HG02798 (cell line): ENCODE measurements at regions not wholly inside any gene's neighbourhood (a gene's known extent, or its start where the extent isn't known, plus 50 kb on each side); places are given as distances from the start of the nearest gene placed in this dataset.

ENCODE experiments used
- ATAC-seq: cut with Tn5 transposase; IDR thresholded peaks from one replicate; pipeline ENCODE4 v1.9.1; 2021; ENCODE audit warnings: mild to moderate bottlenecking; ENCODE audit not compliant: unreplicated experiment, poor library complexity

DNA sequence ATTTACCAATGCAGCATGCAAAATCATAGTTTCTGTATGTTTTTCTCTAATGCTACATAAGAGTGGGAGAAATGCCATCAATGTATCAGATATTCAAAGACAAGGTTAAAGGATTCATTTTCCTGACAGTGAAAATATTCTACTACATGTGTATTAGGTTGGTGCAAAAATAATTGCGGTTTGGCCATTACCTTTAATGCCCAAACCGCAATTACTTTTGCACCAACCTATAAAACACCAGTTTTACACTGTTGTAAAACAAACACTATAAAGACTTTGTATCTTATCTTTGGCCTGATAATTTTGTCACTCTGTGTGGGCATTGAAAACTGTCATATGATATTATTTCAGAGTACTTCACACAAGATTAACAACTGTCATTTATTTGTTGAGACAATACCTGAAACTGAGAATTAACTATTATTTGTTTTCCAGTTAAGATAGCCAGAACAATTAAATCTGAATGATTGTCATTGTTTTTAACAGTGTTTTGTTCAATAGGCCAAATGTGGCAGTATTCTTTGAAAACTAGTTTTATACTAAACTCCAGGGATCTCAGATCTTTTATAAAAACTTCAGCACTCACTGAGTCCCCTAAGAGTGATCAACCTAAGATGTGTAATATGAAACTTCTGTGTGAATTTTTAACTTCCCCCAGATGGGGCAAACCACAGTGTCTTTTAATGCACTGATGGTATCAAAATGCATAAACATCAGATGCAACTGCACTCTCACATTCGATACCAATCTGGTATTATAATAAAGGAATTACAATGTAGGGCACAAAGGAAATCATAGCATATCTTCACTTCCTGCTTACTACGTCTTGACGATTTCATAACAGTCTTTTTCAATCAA lies 53.8 kb upstream of the FBN2 start:
- ATAC-seq: no peak

DNA sequence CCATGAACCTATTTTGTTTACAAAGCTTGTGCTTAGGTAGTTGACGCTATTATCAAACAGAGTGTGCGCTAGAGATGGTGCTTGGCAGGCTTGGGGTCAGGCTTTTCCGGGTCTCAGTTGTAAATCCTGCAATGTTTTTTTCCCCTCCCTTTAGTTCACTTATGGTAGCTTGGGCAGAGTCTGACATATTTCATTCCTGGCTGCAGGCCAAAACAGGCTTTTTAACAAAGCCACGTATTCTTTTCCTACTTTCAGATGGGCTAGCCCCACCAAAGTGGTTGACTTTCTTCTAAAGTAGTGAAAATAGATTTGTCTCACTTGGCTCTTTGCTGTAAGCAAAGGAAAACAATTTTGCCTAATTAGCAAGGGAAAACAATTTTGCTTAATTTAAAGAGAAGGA lies 58.0 kb upstream of the FBN2 start:
- ATAC-seq: no peak

DNA sequence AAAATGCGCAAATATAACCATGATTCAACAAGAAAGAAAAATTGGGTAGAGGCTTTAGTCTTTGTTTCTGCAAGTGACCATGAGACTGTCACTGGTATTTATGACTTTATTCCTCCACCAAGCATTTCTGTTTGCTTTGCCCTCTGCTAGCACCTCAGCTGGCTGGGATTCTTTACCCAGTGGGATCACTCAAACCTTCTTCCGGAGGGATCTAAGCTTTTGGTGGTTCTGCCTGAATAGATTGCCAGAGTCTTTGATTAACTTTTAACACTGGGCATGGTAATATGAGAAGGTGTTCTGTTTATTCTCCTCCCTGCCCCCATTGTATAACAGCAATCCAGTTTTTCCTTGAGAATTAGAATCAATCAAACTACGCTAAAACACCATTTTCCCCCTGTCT lies 59.1 kb upstream of the FBN2 start:
- no peak for ATAC-seq

DNA sequence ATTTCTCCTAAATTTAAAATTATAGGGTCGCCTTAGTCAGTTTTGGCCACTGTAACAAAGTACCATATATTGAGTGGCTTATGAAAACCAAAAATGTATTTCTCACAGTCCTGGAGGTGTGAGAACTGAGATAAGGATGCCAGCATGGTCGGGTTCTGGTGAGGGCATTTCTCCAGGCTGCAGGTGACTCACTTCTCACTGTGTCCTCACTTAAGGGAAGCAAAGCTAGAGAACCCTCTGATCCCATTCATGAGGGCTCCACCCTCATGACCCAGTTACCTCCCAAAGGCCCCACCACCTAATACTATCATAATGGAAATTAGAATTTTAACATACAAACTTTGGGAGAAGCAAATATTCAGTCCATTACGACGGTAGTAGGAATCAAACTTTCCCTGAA lies 75.1 kb upstream of the FBN2 start:
- no peak for ATAC-seq

DNA sequence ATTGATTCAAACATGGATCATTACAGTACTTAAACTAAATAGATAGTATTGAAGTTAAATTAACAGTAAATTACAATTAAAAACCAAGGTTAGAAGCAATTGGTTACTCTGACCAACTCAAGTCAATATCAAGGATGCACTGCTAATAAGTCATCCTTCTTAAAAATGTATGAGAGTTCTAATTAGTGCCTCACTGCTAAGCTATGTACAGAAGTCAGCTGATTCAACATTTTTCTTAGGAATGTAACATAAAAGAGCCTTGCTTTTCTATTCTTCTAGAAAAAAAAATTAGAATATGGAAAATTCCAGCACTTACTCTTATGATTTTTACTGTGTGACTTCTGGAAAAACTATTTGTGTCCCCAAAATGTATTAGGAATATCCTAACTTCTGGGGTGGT lies 75.7 kb upstream of the FBN2 start:
- no peak for ATAC-seq

DNA sequence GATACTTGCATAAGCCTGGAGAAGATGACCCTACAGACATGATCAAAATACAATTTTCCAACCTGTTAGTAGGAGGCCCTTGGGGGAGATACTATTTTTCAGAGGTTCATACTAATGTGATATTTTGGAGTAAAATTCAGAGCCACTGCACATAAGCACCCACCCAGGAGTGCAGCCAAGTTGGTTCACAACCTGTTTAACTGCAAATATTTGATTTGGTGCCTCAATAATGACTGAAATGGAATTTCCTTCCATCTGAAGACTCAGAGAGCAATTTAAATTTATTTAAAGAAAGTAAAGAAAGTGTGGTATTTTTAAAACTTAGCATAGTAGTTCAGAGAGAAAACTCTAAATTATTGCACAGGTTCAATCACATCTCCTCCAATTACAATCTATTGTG lies 77.5 kb upstream of the FBN2 start:
- ATAC-seq: no peak

DNA sequence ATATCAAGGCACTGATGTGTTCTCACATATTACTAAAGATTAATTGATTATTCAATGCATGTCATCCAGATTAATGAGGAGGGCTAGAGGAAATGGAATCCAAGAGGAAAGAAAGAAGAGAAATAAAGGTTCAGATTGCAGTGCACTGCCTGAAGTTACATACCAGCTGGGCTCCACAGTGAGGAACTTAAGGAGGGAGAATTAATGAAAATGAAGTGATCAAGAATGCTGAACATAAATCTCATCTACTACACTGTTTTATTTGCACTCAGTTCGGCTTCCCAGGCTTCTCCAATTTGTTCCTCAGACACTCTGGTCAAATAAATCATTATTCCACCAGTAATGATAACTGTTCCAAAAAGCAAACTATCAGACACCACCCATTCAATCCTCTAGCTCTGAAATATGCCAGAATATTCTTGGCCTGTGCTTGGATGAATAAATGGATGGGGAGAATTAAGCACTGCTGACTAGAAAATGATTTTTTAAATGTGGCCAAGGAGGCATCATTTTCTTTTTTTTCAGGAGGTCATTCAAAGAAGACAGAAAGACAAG lies 88.6 kb upstream of the FBN2 start:
- ATAC-seq: no peak

DNA sequence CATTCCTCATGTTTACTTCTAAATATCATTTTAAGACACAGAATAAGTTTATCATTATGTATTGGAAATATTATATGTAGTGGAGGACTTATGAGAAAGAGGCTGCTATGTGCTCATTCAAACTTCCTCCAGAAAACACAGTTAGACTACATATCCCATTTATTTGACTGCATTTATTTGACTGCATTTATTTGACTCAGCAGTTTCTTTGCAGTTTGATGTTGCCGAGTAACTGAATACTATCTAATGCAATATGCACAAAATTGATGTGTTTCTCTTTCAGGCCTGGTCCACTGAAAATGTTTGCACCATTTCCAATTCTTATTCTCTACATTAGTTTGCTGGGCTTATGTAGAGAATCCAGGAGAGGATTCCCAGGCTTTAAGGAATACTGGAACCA lies 89.9 kb upstream of the FBN2 start:
- ATAC-seq: no peak

DNA sequence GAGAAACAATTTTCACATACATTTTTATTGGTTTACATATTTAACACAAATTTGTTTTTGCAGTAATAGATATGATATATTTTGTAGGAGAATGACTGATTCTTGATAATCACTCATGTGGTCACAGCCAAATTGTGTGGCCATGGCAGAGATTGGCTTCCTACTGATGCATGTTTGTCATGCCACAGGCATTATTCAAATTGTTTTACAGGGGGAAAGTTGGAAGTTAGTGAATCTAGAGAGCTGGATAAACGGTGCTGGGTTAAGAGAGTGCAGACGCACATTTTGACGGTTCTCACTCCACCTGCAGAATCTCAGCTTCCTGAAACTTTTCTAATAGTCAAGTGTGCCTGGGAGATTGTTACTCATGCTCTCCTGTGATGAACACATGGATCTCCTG lies 91.1 kb upstream of the FBN2 start:
- ATAC-seq: no peak

DNA sequence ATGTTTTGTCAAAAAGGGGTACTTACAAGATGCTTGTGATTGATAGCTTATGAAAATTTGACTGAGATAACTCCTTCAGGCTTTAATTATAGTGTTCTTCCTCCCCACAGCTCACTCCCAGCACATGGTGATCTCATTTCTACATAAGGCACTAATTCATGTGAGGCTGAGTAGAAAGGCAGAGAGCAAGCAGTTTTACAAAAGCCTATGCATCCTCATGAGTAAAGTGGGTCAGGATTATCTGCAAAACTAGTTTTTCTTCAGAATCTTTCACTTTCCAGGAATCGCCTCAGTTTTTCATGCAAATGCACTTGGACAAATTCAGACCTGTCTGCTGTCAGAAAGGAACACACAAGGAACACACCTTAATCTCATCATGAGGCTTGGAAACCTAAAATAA lies 92.1 kb upstream of the FBN2 start:
- no peak for ATAC-seq

DNA sequence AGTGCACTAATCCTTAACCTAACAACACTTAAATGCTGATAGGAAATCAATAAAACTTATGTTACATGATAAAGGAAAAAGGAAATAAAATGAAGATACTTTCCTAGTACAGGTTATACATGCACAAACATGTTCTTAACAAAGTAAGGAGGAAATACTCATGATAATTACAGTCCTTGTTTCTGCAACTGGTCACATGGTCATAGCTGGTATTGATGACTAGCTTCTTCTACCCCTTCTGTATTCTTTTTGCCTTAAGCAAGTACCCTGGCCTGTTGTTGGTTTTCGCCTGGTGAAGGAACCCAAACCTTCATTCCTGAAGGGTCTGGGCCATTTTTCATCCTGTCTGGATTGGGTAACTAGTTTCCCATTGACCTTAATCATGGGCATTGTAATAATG lies 93.7 kb upstream of the FBN2 start:
- no peak for ATAC-seq

DNA sequence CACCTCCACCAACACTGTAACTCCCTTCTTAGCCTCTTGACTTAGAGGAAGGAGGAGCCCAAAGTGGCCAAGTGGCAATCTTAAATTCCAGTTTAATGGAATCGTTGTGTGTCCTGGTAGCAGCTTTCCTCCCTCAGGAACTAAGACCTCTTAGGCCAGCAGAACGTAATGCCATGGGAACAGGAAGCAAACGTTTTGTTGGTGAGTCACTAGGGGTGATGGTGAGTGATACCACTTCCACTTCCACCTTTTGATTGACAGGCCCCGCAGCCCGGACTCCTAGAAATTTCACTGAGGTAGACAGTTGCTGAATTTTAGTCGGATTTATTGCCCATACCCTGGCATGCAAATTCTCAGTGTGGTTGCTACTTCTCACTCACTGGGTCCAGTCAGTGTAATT lies 94.2 kb upstream of the FBN2 start:
- ATAC-seq: no peak

DNA sequence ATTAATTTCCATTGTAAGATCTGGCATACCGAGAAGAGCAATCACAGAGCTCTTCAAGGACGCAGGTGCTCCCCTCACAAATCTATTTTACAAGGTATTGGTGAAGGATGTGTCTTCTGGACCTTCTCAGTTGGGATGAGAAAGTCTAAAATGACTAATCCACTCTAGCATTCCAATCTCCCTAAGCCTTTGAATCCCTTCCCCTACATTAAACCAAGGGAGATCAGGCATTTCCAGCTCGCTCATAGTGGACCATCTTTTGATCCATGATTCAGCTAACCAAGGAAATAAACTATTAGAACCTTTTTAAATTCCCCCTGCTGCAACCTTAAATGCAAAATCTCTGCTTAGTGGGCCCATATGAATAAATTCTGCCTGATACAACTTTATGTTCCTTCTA lies 95.9 kb upstream of the FBN2 start:
- no peak for ATAC-seq

DNA sequence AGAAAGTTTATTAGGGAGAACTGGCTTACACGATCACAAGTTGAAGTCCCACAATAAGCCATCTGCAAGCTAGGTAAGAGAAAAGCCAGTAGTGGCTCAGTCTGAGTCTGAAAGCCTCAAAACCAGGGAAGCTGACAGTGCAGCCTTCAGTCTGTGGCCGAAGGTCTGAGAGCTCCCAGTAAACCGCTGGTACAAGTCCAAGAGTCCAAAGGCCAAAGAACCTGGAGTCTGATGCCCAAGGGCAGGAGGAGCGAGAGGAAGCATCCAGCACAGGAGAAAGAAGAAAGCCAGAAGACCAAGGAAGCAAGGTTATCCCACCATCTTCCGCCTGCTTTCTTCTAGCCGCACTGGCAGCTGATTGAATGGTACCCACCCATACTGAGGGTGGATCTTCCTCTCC lies 97.3 kb upstream of the FBN2 start:
- no peak for ATAC-seq

DNA sequence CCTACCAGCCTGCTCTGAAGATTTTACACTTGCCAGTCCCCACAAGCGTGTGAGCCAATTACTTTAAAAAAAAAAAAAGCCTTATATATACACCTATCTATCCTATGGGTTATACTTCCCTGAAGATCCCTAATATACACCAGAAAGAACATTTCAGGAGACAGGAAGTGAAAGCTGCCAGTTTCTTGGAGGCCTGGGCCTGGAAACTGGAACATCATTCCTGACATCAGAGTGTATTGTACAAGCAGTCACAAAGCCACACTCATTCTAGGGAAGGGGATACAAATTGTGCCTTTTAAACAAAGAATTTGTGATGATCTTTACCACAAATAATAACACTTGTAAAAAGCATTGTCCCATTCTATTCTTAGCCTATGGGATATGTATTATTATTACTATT lies 98.3 kb upstream of the FBN2 start:
- ATAC-seq: no peak

DNA sequence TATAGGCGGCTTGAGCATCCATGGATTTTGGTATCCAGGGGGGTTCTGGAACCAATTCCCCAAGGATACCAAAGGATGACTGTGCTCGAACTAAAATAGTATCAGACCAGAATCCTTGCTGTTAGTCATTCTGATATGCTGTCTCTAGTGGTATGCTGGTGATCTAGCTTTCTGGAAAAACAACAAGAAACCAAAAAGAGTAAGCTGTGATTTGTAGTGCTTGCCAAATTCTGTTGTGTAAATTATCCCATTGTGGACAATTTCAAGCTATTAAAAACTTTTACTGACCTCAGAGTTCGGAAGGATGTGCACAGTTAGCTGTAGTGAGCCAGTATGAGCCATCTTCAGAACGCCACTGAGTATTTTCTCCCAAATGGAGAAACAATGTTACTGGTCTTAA lies 99.0 kb upstream of the FBN2 start:
- ATAC-seq: no peak

DNA sequence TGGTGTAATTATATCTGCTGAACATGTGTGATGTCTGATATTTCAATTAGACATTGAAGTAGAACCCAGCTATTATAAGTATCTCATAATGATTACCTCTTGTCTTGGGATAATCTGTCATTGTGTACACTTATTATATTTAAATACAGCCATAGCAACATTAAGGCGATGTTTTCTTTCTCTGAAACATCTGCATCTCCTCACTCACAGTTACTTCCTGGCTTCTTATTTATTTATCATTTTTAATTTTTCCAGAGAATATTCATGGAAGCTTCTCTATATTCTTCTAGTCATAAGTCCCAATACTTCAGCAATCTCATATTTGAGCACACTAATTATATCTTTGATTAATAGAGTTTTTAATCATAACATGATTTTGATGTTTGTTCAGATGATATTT lies 103.8 kb upstream of the FBN2 start:
- ATAC-seq: no peak

DNA sequence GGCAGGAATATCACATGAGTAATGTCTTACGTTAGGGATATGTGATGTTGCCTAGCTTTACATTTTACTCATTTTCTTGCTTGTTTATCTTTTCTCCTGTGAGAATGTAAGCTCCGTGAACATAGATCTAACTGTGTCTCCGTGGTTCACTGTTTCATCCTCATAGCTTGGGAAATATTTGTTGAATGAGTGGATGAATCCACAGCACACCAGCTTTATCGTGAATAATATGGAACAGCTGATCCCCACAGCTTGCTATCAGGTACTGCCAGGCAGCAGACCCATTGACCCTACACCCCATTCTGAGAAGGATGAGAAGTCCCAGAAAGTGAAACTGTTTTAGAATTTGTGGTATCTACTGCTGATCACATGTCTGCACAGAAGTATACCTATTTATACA lies 106.8 kb upstream of the FBN2 start:
- peak; percentile 56 for ATAC-seq

DNA sequence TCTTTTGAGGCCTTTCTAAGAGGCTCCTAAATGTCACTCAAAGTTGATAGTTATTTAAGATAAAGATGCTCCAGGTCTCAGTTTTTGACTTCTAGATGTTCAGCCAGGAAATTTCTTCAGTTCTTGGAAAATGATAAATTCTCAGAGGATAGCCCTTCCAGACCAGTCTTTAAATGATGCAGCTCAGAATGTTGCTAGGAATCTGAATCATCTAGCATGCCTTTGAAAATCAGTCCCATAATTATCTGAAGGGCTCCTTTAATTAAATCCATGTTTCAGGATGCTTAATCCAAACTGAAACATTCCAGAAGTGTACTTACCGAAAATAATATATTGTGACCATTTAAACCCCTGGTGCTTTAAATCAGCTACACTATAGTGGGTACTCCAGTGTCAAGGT lies 107.5 kb upstream of the FBN2 start:
- no peak for ATAC-seq

DNA sequence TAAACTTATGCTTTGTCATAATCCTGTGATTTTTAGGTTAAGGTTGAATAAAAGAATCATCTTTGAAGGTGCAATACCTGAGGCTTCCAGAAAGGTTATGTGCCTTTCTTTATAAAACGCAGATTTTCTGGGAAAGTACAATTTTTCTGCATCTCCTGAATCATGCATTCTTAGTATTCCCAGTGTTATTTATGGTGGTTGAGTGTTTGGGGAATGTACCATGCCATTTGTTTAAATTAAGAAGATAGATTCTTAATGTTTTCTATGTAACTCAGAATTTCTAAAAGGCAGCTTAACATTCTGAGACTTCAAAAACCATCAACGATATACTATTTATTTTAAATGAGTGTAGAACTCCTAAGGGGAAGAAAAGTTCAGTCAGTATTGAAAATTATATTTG lies 108.1 kb upstream of the FBN2 start:
- no peak for ATAC-seq

DNA sequence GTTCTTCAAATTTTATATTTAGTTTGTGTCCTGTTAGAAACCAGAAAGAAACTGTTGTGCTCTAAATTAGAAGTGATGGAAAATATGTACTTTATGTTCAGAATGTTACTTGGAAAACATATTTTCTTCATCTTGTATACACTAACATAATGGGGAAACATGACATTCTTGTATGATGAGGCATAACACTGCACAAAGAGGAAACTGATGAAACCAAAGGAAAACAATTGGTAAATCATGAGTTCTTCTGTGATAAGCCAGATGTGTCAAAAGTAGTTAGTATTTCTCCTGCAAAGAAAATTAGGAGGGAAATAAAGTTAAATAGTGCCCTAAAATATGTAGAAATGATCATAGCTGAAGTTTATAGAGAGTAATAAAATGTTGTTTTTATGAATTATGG lies 111.1 kb upstream of the FBN2 start:
- ATAC-seq: no peak

DNA sequence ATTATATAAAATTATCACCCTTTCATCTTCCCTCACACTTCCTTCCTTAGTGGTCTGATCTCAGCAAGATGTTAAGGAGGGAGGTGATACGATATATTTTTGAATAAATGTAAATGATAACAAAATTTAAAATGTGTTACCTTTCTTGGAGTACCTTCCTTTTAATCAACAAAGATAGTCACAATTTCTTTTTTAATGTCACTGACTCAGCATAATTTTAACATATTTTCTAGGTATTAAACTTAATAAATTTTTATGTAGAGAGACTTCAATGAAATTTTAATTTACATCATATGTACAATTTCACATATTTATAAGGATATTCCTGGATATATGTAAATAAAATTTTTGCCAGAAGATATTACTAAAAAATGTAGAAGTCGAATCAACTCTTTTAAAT lies 125.0 kb upstream of the FBN2 start:
- no peak for ATAC-seq
